Liver (tissue), 8 donors: ENCODE measurements at regions not wholly inside any gene's neighbourhood (a gene's known extent, or its start where the extent isn't known, plus 50 kb on each side); places are given as distances from the start of the nearest gene placed in this dataset.

Source experiments
- DNase-seq: peaks from one replicate; pipeline ENCODE4 v3.0.0-alpha.2; 2017; ENCODE audit warnings: low spot score
- H3K27ac ChIP-seq, 2 donors: one replicate each; pipeline ENCODE4 v1.7.0; 2013; ENCODE audit warnings: inconsistent platforms in 2 of 2, low read length in 2 of 2, control low read depth in 1 of 2, low read depth in 1 of 2, mild to moderate bottlenecking in 1 of 2
- H3K27me3 ChIP-seq, 4 donors: one replicate each; pipeline versions ENCODE4 v1.6.1 to v1.7.0; 2013; ENCODE audit warnings: low read length in 3 of 4, inconsistent platforms in 1 of 4, mild to moderate bottlenecking in 1 of 4, moderate library complexity in 1 of 4; ENCODE audit not compliant: control insufficient read depth in 4 of 4, insufficient read depth in 4 of 4
- H3K36me3 ChIP-seq, 4 donors: one replicate each; pipeline versions ENCODE4 v1.6.1 to v1.7.0; 2013; ENCODE audit warnings: low read length in 3 of 4, mild to moderate bottlenecking in 3 of 4, low read depth in 1 of 4, moderate library complexity in 1 of 4; ENCODE audit not compliant: control insufficient read depth in 4 of 4, insufficient read depth in 3 of 4
- H3K4me1 ChIP-seq, 4 donors: one replicate each; pipeline versions ENCODE4 v1.6.1 to v1.7.0; 2013; ENCODE audit warnings: low read length in 3 of 4, mild to moderate bottlenecking in 3 of 4, moderate library complexity in 1 of 4; ENCODE audit not compliant: control insufficient read depth in 4 of 4, insufficient read depth in 4 of 4
- H3K4me3 ChIP-seq, 3 donors: one replicate each; pipeline versions ENCODE4 v1.6.1 to v1.7.0; 2013; ENCODE audit warnings: low read length in 3 of 3, control low read depth in 1 of 3, low read depth in 1 of 3, mild to moderate bottlenecking in 1 of 3
- H3K9ac ChIP-seq, 2 donors: one replicate each; pipeline ENCODE4 v1.7.0; 2013; ENCODE audit warnings: low read length in 2 of 2, mild to moderate bottlenecking in 2 of 2, moderate library complexity in 2 of 2, control low read depth in 1 of 2, low read depth in 1 of 2
- H3K9me3 ChIP-seq, 4 donors: one replicate each; pipeline versions ENCODE4 v1.6.1 to v1.7.0; 2013; ENCODE audit warnings: low read length in 3 of 4; ENCODE audit not compliant: control insufficient read depth in 4 of 4
- EGR1 ChIP-seq, 2 donors: IDR thresholded peaks; 2 replicates each; pipeline ENCODE4 v1.6.1; 2016 to 2018; ENCODE audit warnings: antibody characterized with exemption in 2 of 2, low read depth in 2 of 2
- FOXA1 ChIP-seq: IDR thresholded peaks from 2 replicates; pipeline ENCODE4 v1.6.1; 2016; ENCODE audit warnings: antibody characterized with exemption
- FOXA2 ChIP-seq: IDR thresholded peaks from 2 replicates; pipeline ENCODE4 v1.6.1; 2016; ENCODE audit warnings: antibody characterized with exemption
- GABPA ChIP-seq, 2 donors: IDR thresholded peaks in 1 of 2; conservative IDR thresholded peaks in 1 of 2; 2 replicates each; pipeline ENCODE4 v1.6.1; 2016; ENCODE audit warnings: antibody characterized with exemption in 2 of 2, mild to moderate bottlenecking in 1 of 2, moderate library complexity in 1 of 2
- HNF4A ChIP-seq, 2 donors: conservative IDR thresholded peaks; 2 replicates each; pipeline ENCODE4 v1.6.1; 2016; ENCODE audit warnings: antibody characterized with exemption in 2 of 2, mild to moderate bottlenecking in 2 of 2
- JUND ChIP-seq, 2 donors: IDR thresholded peaks; 2 replicates each; pipeline ENCODE4 v1.6.1; 2016; ENCODE audit warnings: antibody characterized with exemption in 2 of 2
- MAX ChIP-seq: IDR thresholded peaks from 2 replicates; pipeline ENCODE4 v1.6.1; 2016; ENCODE audit warnings: antibody characterized with exemption
- RAD21 ChIP-seq, 2 donors: IDR thresholded peaks; 2 replicates each; pipeline ENCODE4 v1.6.1; 2016; ENCODE audit warnings: antibody characterized with exemption in 2 of 2, mild to moderate bottlenecking in 2 of 2
- REST ChIP-seq: IDR thresholded peaks from 2 replicates; pipeline ENCODE4 v1.6.1; 2016; ENCODE audit warnings: antibody characterized with exemption, mild to moderate bottlenecking
- RXRA ChIP-seq, 2 donors: IDR thresholded peaks; 2 replicates each; pipeline ENCODE4 v1.6.1; 2017 to 2018; ENCODE audit warnings: antibody characterized with exemption in 2 of 2, mild to moderate bottlenecking in 1 of 2
- WGBS: extraction: QIAGEN DNeasy Blood & Tissue Kit; methylation state at CpG from one replicate; pipeline ENCODE4 v1.1.7; 2013; 5-methylcytosine and 5-hydroxymethylcytosine counted together
- TF ChIP-seq, protein P1 (sequence below): fragments of 150-350 bp; IDR thresholded peaks from 2 replicates; pipeline ENCODE4 v1.5.1; 2017; ENCODE audit warnings: improper control_type of control experiment, low read depth, low read length; ENCODE audit not compliant: missing input control
- TF ChIP-seq, protein P2 (sequence below): IDR thresholded peaks from 2 replicates; pipeline ENCODE4 v1.6.1; 2016; ENCODE audit warnings: antibody characterized with exemption
- donor health status: healthy.
- donor health status: healthy.
- donor health status: healthy.
- donor health status: healthy.
- donor health status: healthy.

DNA sequence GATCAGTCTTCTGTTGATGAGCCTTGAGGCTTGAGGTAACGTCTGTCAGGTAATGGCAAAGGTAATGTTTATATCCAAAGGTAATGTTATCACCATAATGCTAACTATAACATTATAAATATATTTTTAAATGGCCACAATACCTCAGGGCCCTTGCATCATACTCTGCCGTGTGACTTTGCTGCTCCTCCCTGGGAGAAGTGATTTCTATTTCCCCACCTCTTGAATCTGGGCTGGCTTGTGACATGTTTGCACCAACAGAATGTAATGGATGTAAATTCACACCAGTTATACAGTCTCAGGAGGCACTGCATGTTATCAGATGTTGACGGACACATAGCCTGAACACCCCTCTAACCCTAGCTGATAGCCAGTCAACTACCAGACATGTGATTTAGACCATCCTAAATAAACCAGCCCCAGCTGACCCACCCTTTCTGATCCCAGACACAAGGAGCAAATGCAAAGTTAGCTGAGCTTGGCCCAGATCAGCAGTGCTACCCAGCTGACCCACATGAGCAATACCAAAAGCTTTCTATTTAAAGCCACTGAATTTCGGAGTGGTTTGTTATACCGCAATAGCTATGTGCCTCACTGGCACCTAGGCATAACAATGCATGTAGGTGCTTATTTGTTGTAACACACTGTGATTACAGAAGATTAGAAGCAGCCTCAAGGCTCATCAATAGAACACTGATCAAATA is 93.8 kb upstream of the SIRPA start:
- peak; percentile 5 for DNase-seq
- Histone ChIP-seq H3K9ac (no peak overlapping the region), H3K27me3 (no peaks in the 10 kb centered on the region), H3K27ac (no peak overlapping the region), H3K4me1 (peaks cover 6 to 18% (median 13%) of the 10 kb centered on the region in 4 donors), H3K4me3 (no peak overlapping the region), H3K36me3 (no peaks in the 10 kb centered on the region), H3K9me3 (no peaks in the 10 kb centered on the region)
- TF ChIP-seq HNF4A (conservative IDR thresholded peaks at IDR 0.05) (no peak), MAX (no peak), RAD21 (IDR thresholded peaks at IDR 0.05) (no peak)
- 84% methylated on average over 5 of the region's 5 CpGs for WGBS

DNA sequence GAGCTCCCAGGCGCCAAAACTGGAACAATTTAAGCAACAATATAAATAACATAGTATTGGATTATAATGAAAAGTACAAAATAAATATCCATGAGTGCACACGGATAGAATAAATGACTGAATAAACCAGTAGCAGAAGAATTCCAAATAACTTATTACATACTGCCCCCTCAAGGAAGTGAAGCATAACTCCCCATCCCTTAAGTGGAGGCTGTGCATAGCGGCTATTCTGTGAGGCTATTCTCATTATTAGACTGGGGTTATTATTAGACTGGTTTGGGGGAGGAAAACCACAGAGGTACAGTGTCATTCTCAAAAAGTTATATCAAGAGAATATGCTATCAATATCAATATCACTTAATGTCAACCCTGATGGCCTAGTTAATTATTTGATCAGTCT is 94.4 kb upstream of the SIRPA start:
- WGBS = 40% methylated on average over 3 of the region's 3 CpGs
- Histone ChIP-seq H3K9me3 (no peaks in the 10 kb centered on the region), H3K4me3 (no peak overlapping the region), H3K27ac (no peak overlapping the region), H3K4me1 (peaks cover 6 to 18% (median 13%) of the 10 kb centered on the region in 4 donors), H3K27me3 (no peaks in the 10 kb centered on the region), H3K36me3 (no peaks in the 10 kb centered on the region), H3K9ac (no peak overlapping the region)
- TF ChIP-seq RAD21 (IDR thresholded peaks at IDR 0.05) (peak; percentile 45 to 55), HNF4A (conservative IDR thresholded peaks at IDR 0.05) (no peak), EGR1 (IDR thresholded peaks at IDR 0.05; ENCODE audit: low read depth in 2 of 2) (no peak), RXRA (IDR thresholded peaks at IDR 0.05) (no peak)
- TF ChIP-seq, protein P1, sequence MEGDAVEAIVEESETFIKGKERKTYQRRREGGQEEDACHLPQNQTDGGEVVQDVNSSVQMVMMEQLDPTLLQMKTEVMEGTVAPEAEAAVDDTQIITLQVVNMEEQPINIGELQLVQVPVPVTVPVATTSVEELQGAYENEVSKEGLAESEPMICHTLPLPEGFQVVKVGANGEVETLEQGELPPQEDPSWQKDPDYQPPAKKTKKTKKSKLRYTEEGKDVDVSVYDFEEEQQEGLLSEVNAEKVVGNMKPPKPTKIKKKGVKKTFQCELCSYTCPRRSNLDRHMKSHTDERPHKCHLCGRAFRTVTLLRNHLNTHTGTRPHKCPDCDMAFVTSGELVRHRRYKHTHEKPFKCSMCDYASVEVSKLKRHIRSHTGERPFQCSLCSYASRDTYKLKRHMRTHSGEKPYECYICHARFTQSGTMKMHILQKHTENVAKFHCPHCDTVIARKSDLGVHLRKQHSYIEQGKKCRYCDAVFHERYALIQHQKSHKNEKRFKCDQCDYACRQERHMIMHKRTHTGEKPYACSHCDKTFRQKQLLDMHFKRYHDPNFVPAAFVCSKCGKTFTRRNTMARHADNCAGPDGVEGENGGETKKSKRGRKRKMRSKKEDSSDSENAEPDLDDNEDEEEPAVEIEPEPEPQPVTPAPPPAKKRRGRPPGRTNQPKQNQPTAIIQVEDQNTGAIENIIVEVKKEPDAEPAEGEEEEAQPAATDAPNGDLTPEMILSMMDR = peak; percentile 18
- TF ChIP-seq, protein P2, sequence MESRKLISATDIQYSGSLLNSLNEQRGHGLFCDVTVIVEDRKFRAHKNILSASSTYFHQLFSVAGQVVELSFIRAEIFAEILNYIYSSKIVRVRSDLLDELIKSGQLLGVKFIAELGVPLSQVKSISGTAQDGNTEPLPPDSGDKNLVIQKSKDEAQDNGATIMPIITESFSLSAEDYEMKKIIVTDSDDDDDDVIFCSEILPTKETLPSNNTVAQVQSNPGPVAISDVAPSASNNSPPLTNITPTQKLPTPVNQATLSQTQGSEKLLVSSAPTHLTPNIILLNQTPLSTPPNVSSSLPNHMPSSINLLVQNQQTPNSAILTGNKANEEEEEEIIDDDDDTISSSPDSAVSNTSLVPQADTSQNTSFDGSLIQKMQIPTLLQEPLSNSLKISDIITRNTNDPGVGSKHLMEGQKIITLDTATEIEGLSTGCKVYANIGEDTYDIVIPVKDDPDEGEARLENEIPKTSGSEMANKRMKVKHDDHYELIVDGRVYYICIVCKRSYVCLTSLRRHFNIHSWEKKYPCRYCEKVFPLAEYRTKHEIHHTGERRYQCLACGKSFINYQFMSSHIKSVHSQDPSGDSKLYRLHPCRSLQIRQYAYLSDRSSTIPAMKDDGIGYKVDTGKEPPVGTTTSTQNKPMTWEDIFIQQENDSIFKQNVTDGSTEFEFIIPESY = no peak
- DNase-seq = no peak

- Histone ChIP-seq H3K9ac (no peak overlapping the region), H3K27me3 (no peaks in the 10 kb centered on the region), H3K9me3 (no peaks in the 10 kb centered on the region), H3K4me3 (no peak overlapping the region), H3K36me3 (no peaks in the 10 kb centered on the region), H3K4me1 (peaks cover 6 to 18% (median 13%) of the 10 kb centered on the region in 4 donors), H3K27ac (no peak overlapping the region)
- DNase-seq = peak; percentile 5
- WGBS = 74% methylated on average over 2 of the region's 2 CpGs
- TF ChIP-seq GABPA (IDR thresholded peaks at IDR 0.05 in 1 of 2, conservative IDR thresholded peaks at IDR 0.05 in 1 of 2) (no peak), EGR1 (IDR thresholded peaks at IDR 0.05; ENCODE audit: low read depth in 2 of 2) (no peak), MAX (no peak), JUND (IDR thresholded peaks at IDR 0.05) (no peak), FOXA2 (no peak), REST (no peak), FOXA1 (no peak), RXRA (IDR thresholded peaks at IDR 0.05) (no peak), HNF4A (conservative IDR thresholded peaks at IDR 0.05) (no peak)
- TF ChIP-seq, protein P1 = no peak
- TF ChIP-seq, protein P2 = no peak
Observed at GRCh38 chr20:1800180-1800579, 95.0 kb upstream of the SIRPA start.
